GM12873 (cell line): ENCODE measurements at regions not wholly inside any gene's neighbourhood (a gene's known extent, or its start where the extent isn't known, plus 50 kb on each side); places are given as distances from the start of the nearest gene placed in this dataset.

Experiments used
- TF ChIP-seq, protein P1 (sequence below): IDR thresholded peaks from 2 replicates; pipeline ENCODE4 v1.5.1; 2012; ENCODE audit warnings: low read depth, mild to moderate bottlenecking, moderate library complexity, low read length, control low read depth; ENCODE audit not compliant: insufficient read depth; ENCODE audit errors: missing control alignments

DNA sequence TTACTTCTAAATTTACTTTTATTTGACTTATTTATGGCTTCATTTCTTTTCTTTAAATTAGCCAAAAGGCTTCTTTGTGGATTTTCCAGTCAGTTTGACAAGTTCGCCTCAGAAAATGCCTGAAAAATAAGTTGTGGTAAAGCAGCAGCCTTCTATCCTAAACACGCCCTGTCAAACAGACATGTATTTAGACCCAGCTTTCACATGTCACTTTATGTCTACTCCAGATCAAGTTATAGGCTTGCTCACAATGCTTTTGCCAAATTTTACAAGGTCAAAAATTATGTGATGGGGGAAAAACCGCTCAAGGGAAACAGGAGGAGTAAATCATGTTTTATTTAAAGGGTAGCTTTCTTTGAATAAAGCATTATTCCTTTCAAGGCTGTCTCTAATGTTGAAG lies 615.0 kb downstream of the HDGFL1 start:
- TF ChIP-seq, protein P1, sequence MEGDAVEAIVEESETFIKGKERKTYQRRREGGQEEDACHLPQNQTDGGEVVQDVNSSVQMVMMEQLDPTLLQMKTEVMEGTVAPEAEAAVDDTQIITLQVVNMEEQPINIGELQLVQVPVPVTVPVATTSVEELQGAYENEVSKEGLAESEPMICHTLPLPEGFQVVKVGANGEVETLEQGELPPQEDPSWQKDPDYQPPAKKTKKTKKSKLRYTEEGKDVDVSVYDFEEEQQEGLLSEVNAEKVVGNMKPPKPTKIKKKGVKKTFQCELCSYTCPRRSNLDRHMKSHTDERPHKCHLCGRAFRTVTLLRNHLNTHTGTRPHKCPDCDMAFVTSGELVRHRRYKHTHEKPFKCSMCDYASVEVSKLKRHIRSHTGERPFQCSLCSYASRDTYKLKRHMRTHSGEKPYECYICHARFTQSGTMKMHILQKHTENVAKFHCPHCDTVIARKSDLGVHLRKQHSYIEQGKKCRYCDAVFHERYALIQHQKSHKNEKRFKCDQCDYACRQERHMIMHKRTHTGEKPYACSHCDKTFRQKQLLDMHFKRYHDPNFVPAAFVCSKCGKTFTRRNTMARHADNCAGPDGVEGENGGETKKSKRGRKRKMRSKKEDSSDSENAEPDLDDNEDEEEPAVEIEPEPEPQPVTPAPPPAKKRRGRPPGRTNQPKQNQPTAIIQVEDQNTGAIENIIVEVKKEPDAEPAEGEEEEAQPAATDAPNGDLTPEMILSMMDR: no peak

- TF ChIP-seq, protein P1: no peak
Measured at GRCh38 chr6:23195487-23195886, 626.1 kb downstream of the HDGFL1 start.

GRCh38 chr6:23199541-23199940 lies 630.2 kb downstream of the HDGFL1 start:
- TF ChIP-seq, protein P1: no peak

DNA sequence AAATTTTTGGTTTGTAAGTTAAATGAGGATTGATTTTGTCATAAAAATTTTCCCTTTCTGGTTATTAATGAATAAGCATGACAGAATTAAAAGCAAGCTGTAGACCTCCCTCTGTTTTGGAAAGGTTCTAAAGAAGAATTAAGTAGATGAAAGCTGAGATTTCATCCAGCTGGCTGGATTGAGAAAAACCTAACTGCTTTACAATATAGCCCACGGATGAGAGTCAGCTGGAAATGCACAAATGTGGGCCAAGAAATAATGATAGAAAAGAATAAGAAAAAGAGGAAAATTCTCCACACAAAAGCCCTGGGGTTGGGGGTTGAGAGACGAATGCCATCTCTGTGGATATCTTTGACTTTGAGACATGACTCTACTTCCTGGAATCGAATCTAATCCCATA lies 631.6 kb downstream of the HDGFL1 start:
- TF ChIP-seq, protein P1: no peak

DNA sequence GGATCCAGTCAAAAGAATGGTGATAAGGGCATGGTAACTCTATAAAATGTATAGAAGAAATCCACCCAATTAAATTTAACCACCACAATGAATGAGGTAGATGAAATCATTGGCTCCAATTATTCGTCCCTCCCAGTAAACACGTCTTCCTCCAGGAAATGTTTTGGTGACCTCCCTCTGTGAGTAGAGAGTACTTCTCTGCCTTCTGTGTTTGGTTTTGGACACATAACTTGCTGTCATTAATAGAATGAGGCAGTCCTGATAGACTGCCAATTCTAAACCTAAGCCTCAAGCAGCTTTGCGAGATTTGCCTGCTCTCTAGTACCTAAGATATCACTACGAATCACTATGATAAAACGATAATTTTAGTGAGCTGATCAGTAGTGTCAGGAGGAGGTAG lies 632.8 kb downstream of the HDGFL1 start:
- TF ChIP-seq, protein P1: no peak

- TF ChIP-seq, protein P1: no peak
Measured at GRCh38 chr6:23212398-23212797, 643.0 kb downstream of the HDGFL1 start.

DNA sequence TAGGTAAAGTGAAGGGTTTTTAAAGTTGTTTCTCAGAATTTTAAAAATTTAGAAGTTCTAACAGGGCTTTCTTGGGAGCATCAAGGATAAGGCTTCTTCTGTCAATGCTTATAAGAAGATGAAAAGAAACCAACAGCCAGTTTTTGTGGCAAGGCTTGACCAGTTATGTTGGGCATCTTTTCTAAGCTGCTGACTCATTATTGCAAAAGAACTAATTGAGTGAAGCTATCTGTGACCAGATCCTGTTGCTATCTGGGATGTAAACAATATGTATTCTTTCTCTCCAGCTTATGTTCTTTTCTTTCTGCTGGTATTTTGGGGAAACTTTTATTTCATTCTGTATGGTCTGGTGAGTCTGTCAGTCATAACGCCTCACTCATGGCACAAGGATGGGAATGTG lies 643.8 kb downstream of the HDGFL1 start:
- TF ChIP-seq, protein P1: no peak
